ENCODE measurements at regions not wholly inside any gene's neighbourhood (a gene's known extent, or its start where the extent isn't known, plus 50 kb on each side); places are given as distances from the start of the nearest gene placed in this dataset.

DNA sequence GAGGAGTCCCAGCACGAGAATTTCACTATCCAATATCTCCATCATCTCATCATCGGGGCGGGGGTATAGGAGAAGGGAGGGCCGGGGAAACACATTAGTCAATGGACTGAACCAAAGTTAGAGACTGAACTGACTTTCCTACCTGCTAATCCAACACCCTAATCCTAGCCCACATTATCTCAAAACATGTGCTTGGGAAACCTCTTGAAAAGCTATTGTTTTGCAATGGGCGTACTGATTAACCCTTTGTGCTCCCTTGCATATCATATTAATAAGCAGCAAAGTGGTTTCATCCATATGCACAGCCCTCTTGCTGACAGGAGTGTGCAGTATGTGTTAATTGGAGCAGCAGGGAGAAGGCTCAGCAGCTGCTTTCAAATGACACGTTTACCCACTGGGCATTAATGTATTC is 125.7 kb upstream of the GRIP1 start:
- TF ChIP-seq, protein P1, sequence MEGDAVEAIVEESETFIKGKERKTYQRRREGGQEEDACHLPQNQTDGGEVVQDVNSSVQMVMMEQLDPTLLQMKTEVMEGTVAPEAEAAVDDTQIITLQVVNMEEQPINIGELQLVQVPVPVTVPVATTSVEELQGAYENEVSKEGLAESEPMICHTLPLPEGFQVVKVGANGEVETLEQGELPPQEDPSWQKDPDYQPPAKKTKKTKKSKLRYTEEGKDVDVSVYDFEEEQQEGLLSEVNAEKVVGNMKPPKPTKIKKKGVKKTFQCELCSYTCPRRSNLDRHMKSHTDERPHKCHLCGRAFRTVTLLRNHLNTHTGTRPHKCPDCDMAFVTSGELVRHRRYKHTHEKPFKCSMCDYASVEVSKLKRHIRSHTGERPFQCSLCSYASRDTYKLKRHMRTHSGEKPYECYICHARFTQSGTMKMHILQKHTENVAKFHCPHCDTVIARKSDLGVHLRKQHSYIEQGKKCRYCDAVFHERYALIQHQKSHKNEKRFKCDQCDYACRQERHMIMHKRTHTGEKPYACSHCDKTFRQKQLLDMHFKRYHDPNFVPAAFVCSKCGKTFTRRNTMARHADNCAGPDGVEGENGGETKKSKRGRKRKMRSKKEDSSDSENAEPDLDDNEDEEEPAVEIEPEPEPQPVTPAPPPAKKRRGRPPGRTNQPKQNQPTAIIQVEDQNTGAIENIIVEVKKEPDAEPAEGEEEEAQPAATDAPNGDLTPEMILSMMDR (IDR thresholded peaks at IDR 0.05): no peak
- TF ChIP-seq POLR2AphosphoS5 (IDR thresholded peaks at IDR 0.05; ENCODE audit: insufficient read depth in 1 of 2, low read depth in 1 of 2) (no peak), POLR2A (IDR thresholded peaks at IDR 0.05) (no peak)

All from vagina (tissue), 2 donors.